ENCODE measurements at regions not wholly inside any gene's neighbourhood (a gene's known extent, or its start where the extent isn't known, plus 50 kb on each side); places are given as distances from the start of the nearest gene placed in this dataset.

GRCh38 chr1:65688848-65689247 is 103.8 kb upstream of the PDE4B start:
- no peaks in the 10 kb centered on the region for H3K9me3 Mint-ChIP-seq
- peaks cover 8 to 15% of the 10 kb centered on the region in 2 donors for H3K27me3 Mint-ChIP-seq
- Histone ChIP-seq H3K9me3 (no peaks in the 10 kb centered on the region), H3K4me1 (ENCODE audit: control insufficient read depth in 1 of 2, extremely low read depth in 1 of 2, insufficient read depth in 2 of 2, low read length in 2 of 2) (peaks cover 0 to 5% of the 10 kb centered on the region in 2 experiments), H3K27me3 (replicated peaks in 1 of 2; ENCODE audit: control insufficient read depth in 2 of 2, extremely low read depth in 1 of 2, insufficient read depth in 2 of 2, low read length in 1 of 2) (peaks cover 0 to 8% of the 10 kb centered on the region in 2 experiments), H3K4me3 (ENCODE audit: control insufficient read depth in 1 of 2, extremely low read depth in 1 of 2, low read length in 1 of 2) (no peak overlapping the region), H3K36me3 (ENCODE audit: control insufficient read depth in 2 of 2, extremely low read depth in 1 of 2, insufficient read depth in 1 of 2, low read length in 1 of 2) (no peaks in the 10 kb centered on the region), H3K27ac (ENCODE audit: low read length) (no peak overlapping the region)
- no peak for ATAC-seq (replicated peaks in 1 of 4)
- no peak overlapping the region for H3K27ac Mint-ChIP-seq
- H3K4me1 Mint-ChIP-seq, result peaks cover 6 to 10% (median 7%) of the 10 kb centered on the region in 3 donors
- ChIA-PET CTCF (interaction anchor here (0.6 to 1.9 kb wide), 2 partner anchors 211 to 452 kb away, joined by 3 to 28 read pairs; no protein-coding TSS in a partner anchor), POLR2A (no interaction called here)
- no peak overlapping the region for H3K4me3 Mint-ChIP-seq
- H3K36me3 Mint-ChIP-seq, result no peaks in the 10 kb centered on the region
- WGBS (ENCODE audit: insufficient coverage), result 50% methylated on average over 1 of the region's 3 CpGs
- DNase-seq, result no peak

- H3K36me3 ChIP-seq (ENCODE audit: control insufficient read depth in 2 of 2, extremely low read depth in 1 of 2, insufficient read depth in 1 of 2, low read length in 1 of 2), result no peaks in the 10 kb centered on the region
- ATAC-seq (replicated peaks in 1 of 4) (no peak), DNase-seq (no peak)
- H3K4me3 ChIP-seq (ENCODE audit: control insufficient read depth in 1 of 2, extremely low read depth in 1 of 2, low read length in 1 of 2), result no peak overlapping the region
- WGBS (ENCODE audit: insufficient coverage), result 61% methylated on average over 4 of the region's 6 CpGs
- no peak overlapping the region for H3K4me3 Mint-ChIP-seq
- POLR2A ChIA-PET, result no interaction called here
- H3K27me3 Mint-ChIP-seq, result peaks cover 3 to 6% of the 10 kb centered on the region in 2 donors
- H3K36me3 Mint-ChIP-seq, result no peaks in the 10 kb centered on the region
- peaks cover 0 to 5% of the 10 kb centered on the region in 2 experiments for H3K4me1 ChIP-seq (ENCODE audit: control insufficient read depth in 1 of 2, extremely low read depth in 1 of 2, insufficient read depth in 2 of 2, low read length in 2 of 2)
- peaks cover 0 to 5% of the 10 kb centered on the region in 2 experiments for H3K27me3 ChIP-seq (replicated peaks in 1 of 2; ENCODE audit: control insufficient read depth in 2 of 2, extremely low read depth in 1 of 2, insufficient read depth in 2 of 2, low read length in 1 of 2)
- no peaks in the 10 kb centered on the region for H3K9me3 ChIP-seq
- CTCF ChIA-PET, result interaction anchor here (0.5 to 1.2 kb wide), 5 partner anchors 8 to 1424 kb away, joined by 3 to 5 read pairs (median 4); no protein-coding TSS in a partner anchor
- no peak overlapping the region for H3K27ac Mint-ChIP-seq
- H3K4me1 Mint-ChIP-seq, result peaks cover 6 to 10% (median 7%) of the 10 kb centered on the region in 3 donors
- H3K27ac ChIP-seq (ENCODE audit: low read length), result no peak overlapping the region
- no peaks in the 10 kb centered on the region for H3K9me3 Mint-ChIP-seq
Measured at GRCh38 chr1:65691152-65691900, 101.4 kb upstream of the PDE4B start.

- Histone ChIP-seq H3K4me1 (ENCODE audit: control insufficient read depth in 1 of 2, extremely low read depth in 1 of 2, insufficient read depth in 2 of 2, low read length in 2 of 2) (peaks cover 0 to 5% of the 10 kb centered on the region in 2 experiments), H3K27me3 (replicated peaks in 1 of 2; ENCODE audit: control insufficient read depth in 2 of 2, extremely low read depth in 1 of 2, insufficient read depth in 2 of 2, low read length in 1 of 2) (peaks cover 0 to 5% of the 10 kb centered on the region in 2 experiments), H3K27ac (ENCODE audit: low read length) (no peak overlapping the region), H3K36me3 (ENCODE audit: control insufficient read depth in 2 of 2, extremely low read depth in 1 of 2, insufficient read depth in 1 of 2, low read length in 1 of 2) (no peaks in the 10 kb centered on the region), H3K9me3 (no peaks in the 10 kb centered on the region), H3K4me3 (ENCODE audit: control insufficient read depth in 1 of 2, extremely low read depth in 1 of 2, low read length in 1 of 2) (no peak overlapping the region)
- H3K36me3 Mint-ChIP-seq, result no peaks in the 10 kb centered on the region
- peaks cover 6 to 10% (median 7%) of the 10 kb centered on the region in 3 donors for H3K4me1 Mint-ChIP-seq
- ChIA-PET CTCF (interaction anchor here in 1 of 2 donors (1.2 kb wide), 1 partner anchor 19 kb away, joined by 4 read pairs; no protein-coding TSS in a partner anchor), POLR2A (no interaction called here)
- no peak overlapping the region for H3K4me3 Mint-ChIP-seq
- H3K27me3 Mint-ChIP-seq, result peaks cover 1 to 2% of the 10 kb centered on the region in 2 donors
- 74% methylated on average over 3 of the region's 3 CpGs for WGBS (ENCODE audit: insufficient coverage)
- ATAC-seq (replicated peaks in 1 of 4) (no peak), DNase-seq (no peak)
- H3K27ac Mint-ChIP-seq, result no peak overlapping the region
- no peaks in the 10 kb centered on the region for H3K9me3 Mint-ChIP-seq
Measured at GRCh38 chr1:65691972-65692371, 100.7 kb upstream of the PDE4B start.

GRCh38 chr1:65694126-65694525 is 98.6 kb upstream of the PDE4B start:
- Histone ChIP-seq H3K27ac (ENCODE audit: low read length) (no peak overlapping the region), H3K36me3 (ENCODE audit: control insufficient read depth in 2 of 2, extremely low read depth in 1 of 2, insufficient read depth in 1 of 2, low read length in 1 of 2) (no peaks in the 10 kb centered on the region), H3K4me3 (ENCODE audit: control insufficient read depth in 1 of 2, extremely low read depth in 1 of 2, low read length in 1 of 2) (no peak overlapping the region), H3K4me1 (ENCODE audit: control insufficient read depth in 1 of 2, extremely low read depth in 1 of 2, insufficient read depth in 2 of 2, low read length in 2 of 2) (no peaks in the 10 kb centered on the region), H3K27me3 (replicated peaks in 1 of 2; ENCODE audit: control insufficient read depth in 2 of 2, extremely low read depth in 1 of 2, insufficient read depth in 2 of 2, low read length in 1 of 2) (peaks cover 0 to 10% of the 10 kb centered on the region in 2 experiments), H3K9me3 (no peaks in the 10 kb centered on the region)
- Mint-ChIP-seq H3K27ac (no peak overlapping the region), H3K4me1 (no peaks in the 10 kb centered on the region), H3K27me3 (peaks cover 0 to 3% of the 10 kb centered on the region in 2 donors), H3K36me3 (no peaks in the 10 kb centered on the region), H3K9me3 (no peaks in the 10 kb centered on the region), H3K4me3 (no peak overlapping the region)
- no peak for DNase-seq
- POLR2A ChIA-PET, result no interaction called here
- no peak for ATAC-seq (replicated peaks in 1 of 4)
- CTCF ChIA-PET, result no interaction called here
- WGBS (ENCODE audit: insufficient coverage), result 100% methylated on average over 1 of the region's 2 CpGs

GRCh38 chr1:65694933-65695332 is 97.8 kb upstream of the PDE4B start:
- 100% methylated on average over 1 of the region's 2 CpGs for WGBS (ENCODE audit: insufficient coverage)
- no peaks in the 10 kb centered on the region for H3K9me3 ChIP-seq
- H3K4me1 Mint-ChIP-seq, result no peaks in the 10 kb centered on the region

GRCh38 chr1:65698590-65698989 is 94.1 kb upstream of the PDE4B start:
- ATAC-seq (replicated peaks in 1 of 4), result no peak

More at GRCh38 chr1:65694933-65695332, 97.8 kb upstream of the PDE4B start:
- no peak overlapping the region for H3K4me3 Mint-ChIP-seq
- ATAC-seq (replicated peaks in 1 of 4) (no peak), DNase-seq (no peak)
- peaks cover 0 to 10% of the 10 kb centered on the region in 2 experiments for H3K27me3 ChIP-seq (replicated peaks in 1 of 2; ENCODE audit: control insufficient read depth in 2 of 2, extremely low read depth in 1 of 2, insufficient read depth in 2 of 2, low read length in 1 of 2)
- H3K27ac ChIP-seq (ENCODE audit: low read length), result no peak overlapping the region
- H3K27me3 Mint-ChIP-seq, result peaks cover 3 to 4% of the 10 kb centered on the region in 2 donors
- no peak overlapping the region for H3K4me3 ChIP-seq (ENCODE audit: control insufficient read depth in 1 of 2, extremely low read depth in 1 of 2, low read length in 1 of 2)
- no peaks in the 10 kb centered on the region for H3K36me3 ChIP-seq (ENCODE audit: control insufficient read depth in 2 of 2, extremely low read depth in 1 of 2, insufficient read depth in 1 of 2, low read length in 1 of 2)
- CTCF ChIA-PET, result no interaction called here
- no peaks in the 10 kb centered on the region for H3K9me3 Mint-ChIP-seq
- no peaks in the 10 kb centered on the region for H3K36me3 Mint-ChIP-seq
- H3K27ac Mint-ChIP-seq, result no peak overlapping the region
- no peaks in the 10 kb centered on the region for H3K4me1 ChIP-seq (ENCODE audit: control insufficient read depth in 1 of 2, extremely low read depth in 1 of 2, insufficient read depth in 2 of 2, low read length in 2 of 2)
- POLR2A ChIA-PET, result no interaction called here

More at GRCh38 chr1:65698590-65698989, 94.1 kb upstream of the PDE4B start:
- WGBS (ENCODE audit: insufficient coverage), result 100% methylated on average over 1 of the region's 2 CpGs
- no peak overlapping the region for H3K27ac ChIP-seq (ENCODE audit: low read length)
- H3K4me1 ChIP-seq (ENCODE audit: control insufficient read depth in 1 of 2, extremely low read depth in 1 of 2, insufficient read depth in 2 of 2, low read length in 2 of 2), result no peaks in the 10 kb centered on the region
- H3K9me3 ChIP-seq, result no peaks in the 10 kb centered on the region
- Mint-ChIP-seq H3K27me3 (peaks cover 11 to 13% of the 10 kb centered on the region in 2 donors), H3K36me3 (no peaks in the 10 kb centered on the region), H3K4me3 (no peak overlapping the region), H3K9me3 (no peaks in the 10 kb centered on the region), H3K27ac (no peak overlapping the region), H3K4me1 (no peaks in the 10 kb centered on the region)
- CTCF ChIA-PET, result interaction anchor here (1.6 to 1.7 kb wide), 2 partner anchors 11 to 12 kb away, joined by 3 to 5 read pairs; no protein-coding TSS in a partner anchor
- H3K27me3 ChIP-seq (replicated peaks in 1 of 2; ENCODE audit: control insufficient read depth in 2 of 2, extremely low read depth in 1 of 2, insufficient read depth in 2 of 2, low read length in 1 of 2), result peaks cover 0 to 5% of the 10 kb centered on the region in 2 experiments
- DNase-seq, result no peak
- POLR2A ChIA-PET, result no interaction called here
- H3K4me3 ChIP-seq (ENCODE audit: control insufficient read depth in 1 of 2, extremely low read depth in 1 of 2, low read length in 1 of 2), result no peak overlapping the region
- no peaks in the 10 kb centered on the region for H3K36me3 ChIP-seq (ENCODE audit: control insufficient read depth in 2 of 2, extremely low read depth in 1 of 2, insufficient read depth in 1 of 2, low read length in 1 of 2)
